ENCODE measurements at regions not wholly inside any gene's neighbourhood (a gene's known extent, or its start where the extent isn't known, plus 50 kb on each side); places are given as distances from the start of the nearest gene placed in this dataset.

DNA sequence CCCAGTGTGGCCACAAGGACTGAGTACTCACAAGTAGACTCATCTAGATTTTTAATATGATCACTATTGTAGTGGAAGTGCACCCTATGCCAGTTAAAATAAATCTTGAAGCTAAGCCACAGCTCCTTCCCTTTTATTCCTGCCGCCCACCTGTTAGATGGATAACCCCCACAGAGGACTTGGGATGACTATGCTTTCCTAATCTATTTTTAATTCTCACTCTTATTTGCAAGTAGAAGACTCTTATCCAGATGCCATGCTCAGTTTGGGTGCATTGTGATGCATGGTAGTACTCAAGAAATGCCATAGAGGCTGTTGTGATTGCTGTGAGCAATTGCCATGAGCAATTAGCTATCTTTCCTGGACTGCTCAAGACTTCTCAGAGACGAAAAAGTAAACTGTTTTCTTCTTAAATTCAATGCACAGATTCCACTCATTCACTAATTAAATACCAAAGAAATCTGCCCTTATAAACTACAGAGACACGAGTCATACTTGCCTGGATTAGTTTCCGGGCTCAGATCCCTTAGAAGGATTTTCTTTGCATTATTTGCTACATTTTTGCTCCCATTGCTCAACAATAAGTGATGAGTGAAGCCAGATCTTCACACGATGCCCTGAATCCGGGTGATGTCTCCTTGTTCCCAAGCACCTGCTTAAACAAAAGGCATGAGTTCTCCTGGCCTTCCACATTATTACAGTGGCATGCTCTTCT, 472.1 kb downstream of the SOX2 start:
- no peak overlapping the region for H3K4me2 ChIP-seq (replicated peaks; ENCODE audit: low read depth, low read length, poor library complexity, severe bottlenecking)
- H3K4me3 Mint-ChIP-seq, result no peak overlapping the region
- no peak for DNase-seq
- H3K27me3 Mint-ChIP-seq, result no peaks in the 10 kb centered on the region
- no peaks in the 10 kb centered on the region for H3K79me2 ChIP-seq (ENCODE audit: control insufficient read depth, insufficient read depth, low read length)
- no peaks in the 10 kb centered on the region for H4K20me1 ChIP-seq (ENCODE audit: control insufficient read depth, insufficient read depth, low read length, poor library complexity, severe bottlenecking)
- ATAC-seq (ENCODE audit: low read depth), result no peak
- intact Hi-C loops (cut with micrococcal nuclease), result no loop called here
- no peaks in the 10 kb centered on the region for H3K36me3 ChIP-seq (replicated peaks in 1 of 2; ENCODE audit: control extremely low read depth in 1 of 2, control insufficient read depth in 1 of 2, extremely low read depth in 1 of 2, insufficient read depth in 2 of 2, low read length in 1 of 2)
- H3K27me3 ChIP-seq (replicated peaks in 1 of 4; ENCODE audit: control extremely low read depth in 1 of 4, control insufficient read depth in 3 of 4, insufficient read depth in 4 of 4, low read length in 3 of 4), result no peaks in the 10 kb centered on the region
- no peak overlapping the region for H3K27ac Mint-ChIP-seq
- no peaks in the 10 kb centered on the region for H3K4me1 Mint-ChIP-seq
- H3K4me3 ChIP-seq (ENCODE audit: control extremely low read depth in 1 of 5, extremely low read depth in 1 of 5, insufficient read depth in 1 of 5, low read depth in 2 of 5, low read length in 4 of 5), result no peak overlapping the region
- no peak overlapping the region for H2AFZ ChIP-seq (ENCODE audit: insufficient read depth, low read depth, low read length, poor library complexity, severe bottlenecking)
- no peak overlapping the region for H3K9ac ChIP-seq (ENCODE audit: low read length)
- H3K9me3 ChIP-seq (ENCODE audit: control extremely low read depth in 1 of 3, control insufficient read depth in 2 of 3, insufficient read depth in 1 of 3, low read length in 2 of 3), result peaks cover 0 to 2% (median 0%) of the 10 kb centered on the region in 3 donors
- no peak overlapping the region for H3K27ac ChIP-seq (ENCODE audit: low read length in 2 of 2)
- ChIA-PET POLR2A (no interaction called here), CTCF (no interaction called here)
- H3K9me3 Mint-ChIP-seq (ENCODE audit: insufficient read depth), result peaks cover 3% of the 10 kb centered on the region
- H3K4me1 ChIP-seq (ENCODE audit: control insufficient read depth in 2 of 2, insufficient read depth in 2 of 2, low read length in 2 of 2), result no peaks in the 10 kb centered on the region
- WGBS (ENCODE audit: insufficient coverage), result 72% methylated on average over 2 of the region's 6 CpGs
- TF ChIP-seq, protein P1, sequence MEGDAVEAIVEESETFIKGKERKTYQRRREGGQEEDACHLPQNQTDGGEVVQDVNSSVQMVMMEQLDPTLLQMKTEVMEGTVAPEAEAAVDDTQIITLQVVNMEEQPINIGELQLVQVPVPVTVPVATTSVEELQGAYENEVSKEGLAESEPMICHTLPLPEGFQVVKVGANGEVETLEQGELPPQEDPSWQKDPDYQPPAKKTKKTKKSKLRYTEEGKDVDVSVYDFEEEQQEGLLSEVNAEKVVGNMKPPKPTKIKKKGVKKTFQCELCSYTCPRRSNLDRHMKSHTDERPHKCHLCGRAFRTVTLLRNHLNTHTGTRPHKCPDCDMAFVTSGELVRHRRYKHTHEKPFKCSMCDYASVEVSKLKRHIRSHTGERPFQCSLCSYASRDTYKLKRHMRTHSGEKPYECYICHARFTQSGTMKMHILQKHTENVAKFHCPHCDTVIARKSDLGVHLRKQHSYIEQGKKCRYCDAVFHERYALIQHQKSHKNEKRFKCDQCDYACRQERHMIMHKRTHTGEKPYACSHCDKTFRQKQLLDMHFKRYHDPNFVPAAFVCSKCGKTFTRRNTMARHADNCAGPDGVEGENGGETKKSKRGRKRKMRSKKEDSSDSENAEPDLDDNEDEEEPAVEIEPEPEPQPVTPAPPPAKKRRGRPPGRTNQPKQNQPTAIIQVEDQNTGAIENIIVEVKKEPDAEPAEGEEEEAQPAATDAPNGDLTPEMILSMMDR (IDR thresholded peaks at IDR 0.05), result no peak
- TF ChIP-seq EZH2 (IDR thresholded peaks at IDR 0.05; ENCODE audit: borderline replicate concordance, insufficient read depth, low read depth, low read length, poor library complexity, severe bottlenecking), result no peak

DNA sequence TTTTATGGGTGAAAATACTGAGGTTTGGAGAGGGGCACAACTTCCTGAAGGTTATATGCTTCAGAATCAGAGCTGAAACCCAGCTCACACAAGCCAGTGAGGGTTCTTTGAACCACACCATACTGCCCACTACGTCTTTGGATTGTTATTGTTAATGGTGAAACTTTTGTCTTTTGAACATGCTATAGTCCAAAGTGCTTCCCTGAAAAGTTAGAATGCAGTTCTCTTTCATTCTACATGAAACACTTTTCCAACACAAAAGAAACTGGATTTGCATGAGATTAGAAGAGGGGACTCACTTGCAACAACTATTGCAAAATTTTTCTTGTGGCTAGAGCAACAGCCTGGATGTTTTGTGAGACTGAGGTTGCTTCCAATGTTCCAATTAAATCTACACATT, 473.6 kb downstream of the SOX2 start:
- Mint-ChIP-seq H3K9me3 (ENCODE audit: insufficient read depth) (peaks cover 3% of the 10 kb centered on the region), H3K4me3 (no peak overlapping the region), H3K27ac (no peak overlapping the region), H3K4me1 (no peaks in the 10 kb centered on the region), H3K27me3 (no peaks in the 10 kb centered on the region)
- Histone ChIP-seq H4K20me1 (ENCODE audit: control insufficient read depth, insufficient read depth, low read length, poor library complexity, severe bottlenecking) (no peaks in the 10 kb centered on the region), H3K9me3 (ENCODE audit: control extremely low read depth in 1 of 3, control insufficient read depth in 2 of 3, insufficient read depth in 1 of 3, low read length in 2 of 3) (peaks cover 0 to 2% (median 0%) of the 10 kb centered on the region in 3 donors), H3K4me2 (replicated peaks; ENCODE audit: low read depth, low read length, poor library complexity, severe bottlenecking) (no peak overlapping the region), H3K36me3 (replicated peaks in 1 of 2; ENCODE audit: control extremely low read depth in 1 of 2, control insufficient read depth in 1 of 2, extremely low read depth in 1 of 2, insufficient read depth in 2 of 2, low read length in 1 of 2) (no peaks in the 10 kb centered on the region), H2AFZ (ENCODE audit: insufficient read depth, low read depth, low read length, poor library complexity, severe bottlenecking) (no peak overlapping the region), H3K4me1 (ENCODE audit: control insufficient read depth in 2 of 2, insufficient read depth in 2 of 2, low read length in 2 of 2) (no peaks in the 10 kb centered on the region), H3K27ac (ENCODE audit: low read length in 2 of 2) (no peak overlapping the region), H3K79me2 (ENCODE audit: control insufficient read depth, insufficient read depth, low read length) (no peaks in the 10 kb centered on the region), H3K9ac (ENCODE audit: low read length) (no peak overlapping the region), H3K4me3 (ENCODE audit: control extremely low read depth in 1 of 5, extremely low read depth in 1 of 5, insufficient read depth in 1 of 5, low read depth in 2 of 5, low read length in 4 of 5) (no peak overlapping the region), H3K27me3 (replicated peaks in 1 of 4; ENCODE audit: control extremely low read depth in 1 of 4, control insufficient read depth in 3 of 4, insufficient read depth in 4 of 4, low read length in 3 of 4) (no peaks in the 10 kb centered on the region)
- intact Hi-C loops (cut with micrococcal nuclease), result no loop called here
- TF ChIP-seq, protein P1 (IDR thresholded peaks at IDR 0.05), result no peak
- no peak for TF ChIP-seq EZH2 (IDR thresholded peaks at IDR 0.05; ENCODE audit: borderline replicate concordance, insufficient read depth, low read depth, low read length, poor library complexity, severe bottlenecking)
- DNase-seq, result no peak
- no CpG with 5 or more reads among the region's 1 CpG for WGBS (ENCODE audit: insufficient coverage)
- no peak for ATAC-seq (ENCODE audit: low read depth)
- CTCF ChIA-PET, result interaction anchor here (0.6 kb wide), 1 partner anchor 14 kb away, joined by 5 read pairs; no protein-coding TSS in a partner anchor
- POLR2A ChIA-PET, result no interaction called here
